ENCODE measurements at regions not wholly inside any gene's neighbourhood (a gene's known extent, or its start where the extent isn't known, plus 50 kb on each side); places are given as distances from the start of the nearest gene placed in this dataset.

- Histone ChIP-seq H3K9ac (replicated peaks in 1 of 4; ENCODE audit: extremely low read depth in 1 of 4, low read depth in 3 of 4, low read length in 3 of 4) (no peak overlapping the region), H3K23ac (ENCODE audit: insufficient read length) (no peak overlapping the region), H2BK20ac (ENCODE audit: low read length) (no peak overlapping the region), H2BK120ac (replicated peaks; ENCODE audit: low read depth, low read length) (no peak overlapping the region), H4K91ac (replicated peaks; ENCODE audit: insufficient read length, low read length) (no peak overlapping the region), H2AFZ (ENCODE audit: low read length) (no peak overlapping the region), H3K4me3 (ENCODE audit: extremely low read depth in 1 of 4, insufficient read depth in 2 of 4, low read depth in 3 of 4, low read length in 4 of 4) (no peak overlapping the region), H3K79me1 (ENCODE audit: low read depth, low read length) (no peaks in the 10 kb centered on the region), H4K5ac (ENCODE audit: insufficient read length, low read depth, low read length) (no peak overlapping the region), H3K4me2 (ENCODE audit: insufficient read depth in 1 of 2, low read depth in 2 of 2, low read length in 2 of 2) (no peak overlapping the region), H3K14ac (ENCODE audit: insufficient read length) (no peak overlapping the region), H3K79me2 (ENCODE audit: control insufficient read depth in 1 of 2, insufficient read depth in 2 of 2, low read length in 2 of 2) (no peaks in the 10 kb centered on the region), H4K8ac (ENCODE audit: extremely low read depth, insufficient read depth, low read length) (no peak overlapping the region), H2AK5ac (ENCODE audit: low read depth, low read length) (no peak overlapping the region), H3K18ac (ENCODE audit: extremely low read depth, low read length) (no peak overlapping the region), H3K56ac (replicated peaks; ENCODE audit: insufficient read length, low read depth, low read length) (no peak overlapping the region), H3K4me1 (replicated peaks in 1 of 4; ENCODE audit: control insufficient read depth in 3 of 4, insufficient read depth in 4 of 4, low read length in 3 of 4) (peaks cover 0 to 16% (median 6%) of the 10 kb centered on the region in 4 experiments; a peak in 6 of 7 replicates), H3K36me3 (ENCODE audit: control insufficient read depth in 2 of 4, insufficient read depth in 4 of 4, low read length in 3 of 4) (no peaks in the 10 kb centered on the region), H2BK5ac (ENCODE audit: low read depth, low read length) (no peak overlapping the region), H3K27me3 (replicated peaks in 1 of 4; ENCODE audit: control insufficient read depth in 3 of 4, extremely low read depth in 1 of 4, insufficient read depth in 3 of 4, low read length in 3 of 4) (peaks cover 0 to 5% (median 3%) of the 10 kb centered on the region in 4 experiments; a peak in 4 of 7 replicates), H2BK12ac (ENCODE audit: low read depth, low read length) (no peak overlapping the region), H3K4ac (replicated peaks; ENCODE audit: insufficient read length, low read depth, low read length) (no peak overlapping the region), H3K23me2 (ENCODE audit: low read depth, low read length) (no peaks in the 10 kb centered on the region), H2BK15ac (ENCODE audit: low read length) (no peak overlapping the region), H3K27ac (ENCODE audit: low read depth, low read length) (no peak overlapping the region), H4K20me1 (replicated peaks in 1 of 2; ENCODE audit: control insufficient read depth in 1 of 2, insufficient read depth in 2 of 2, low read length in 2 of 2) (no peaks in the 10 kb centered on the region), H3K9me3 (ENCODE audit: insufficient read depth in 2 of 2, low read depth in 1 of 2, low read length in 1 of 2) (no peaks in the 10 kb centered on the region)
- 93% methylated on average over 2 of the region's 2 CpGs; no CpG with 5 or more reads in 1 of the 2 experiments for WGBS, 2 experiments (ENCODE audit: extremely low coverage in 1 of 2, insufficient coverage in 1 of 2, insufficient read length in 1 of 2, insufficient replicate concordance in 2 of 2, low coverage in 1 of 2, low lambda C conversion rate in 2 of 2, missing lambda C conversion rate in 1 of 2)
- DNase-seq (ENCODE audit: low read depth in 1 of 2, low spot score in 2 of 2) (no peak), FAIRE-seq (no peak)
- TF ChIP-seq POLR2A (IDR thresholded peaks at IDR 0.05; ENCODE audit: control extremely low read depth in 1 of 2, low read depth in 2 of 2, low read length in 2 of 2) = no peak
- TF ChIP-seq RNF2 (IDR thresholded peaks at IDR 0.05; ENCODE audit: borderline replicate concordance, low read depth, low read length, missing control alignments, poor library complexity, severe bottlenecking) = no peak
- no peak for TF ChIP-seq PHF8 (conservative IDR thresholded peaks at IDR 0.05; ENCODE audit: low read depth, low read length)
- TF ChIP-seq BRCA1 (IDR thresholded peaks at IDR 0.05; ENCODE audit: low read depth, low read length) = no peak
- TF ChIP-seq HDAC2 (IDR thresholded peaks at IDR 0.05; ENCODE audit: borderline replicate concordance in 1 of 2, low read depth in 2 of 2, low read length in 2 of 2) = no peak
- TF ChIP-seq ATF2 (IDR thresholded peaks at IDR 0.05; ENCODE audit: low read length) = no peak
- no peak for TF ChIP-seq CHD2 (IDR thresholded peaks at IDR 0.05; ENCODE audit: low read length)
- no peak for TF ChIP-seq JUN (IDR thresholded peaks at IDR 0.05; ENCODE audit: low read depth, low read length)
- no peak for TF ChIP-seq KDM4A (IDR thresholded peaks at IDR 0.05; ENCODE audit: low read depth, low read length, severe bottlenecking)
- no peak for TF ChIP-seq MAFK (IDR thresholded peaks at IDR 0.05; ENCODE audit: low read depth, low read length)
- POLR2A ChIA-PET (ENCODE audit: partially characterized antibody) = no interaction called here
- CTCF ChIA-PET (ENCODE audit: partially characterized antibody) = interaction anchor here (1.7 kb wide), 1 partner anchor 23 kb away, joined by 6 read pairs; no protein-coding TSS in a partner anchor
Observed at GRCh38 chr2:832635-833034, 118.0 kb upstream of the SNTG2 start.
